ENCODE measurements at regions not wholly inside any gene's neighbourhood (a gene's known extent, or its start where the extent isn't known, plus 50 kb on each side); places are given as distances from the start of the nearest gene placed in this dataset.

DNA sequence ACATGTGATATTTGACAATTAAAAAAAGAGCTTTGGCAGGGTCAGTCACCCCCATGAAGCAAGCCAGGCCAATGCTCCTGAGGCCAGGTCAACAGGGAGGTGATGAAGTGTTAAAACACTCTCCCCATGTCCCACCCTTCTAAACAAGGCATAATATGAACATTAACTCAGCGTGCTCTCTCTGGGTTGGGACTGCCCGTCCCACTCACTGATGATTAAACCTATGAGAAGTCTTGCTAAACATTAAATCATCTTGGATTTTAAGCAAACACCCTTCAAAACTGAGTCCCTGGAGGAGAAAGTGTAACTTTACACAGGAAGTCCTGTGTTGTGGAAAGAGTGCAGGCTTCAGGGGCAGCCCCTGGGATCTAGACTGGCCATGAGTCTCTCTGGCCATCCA lies 558.5 kb downstream of the CD83 start:
- Histone ChIP-seq H3K27ac (ENCODE audit: low read depth, low read length) (no peak overlapping the region), H3K79me2 (ENCODE audit: insufficient read depth, low read length) (no peaks in the 10 kb centered on the region), H3K4me3 (replicated peaks in 1 of 2; ENCODE audit: low read depth in 1 of 2, low read length in 2 of 2) (no peak overlapping the region), H3K4me2 (ENCODE audit: low read length) (no peak overlapping the region), H3K27me3 (ENCODE audit: insufficient read depth, low read length) (no peaks in the 10 kb centered on the region), H3K4me1 (ENCODE audit: control insufficient read depth in 1 of 2, insufficient read depth in 2 of 2, low read length in 2 of 2) (no peaks in the 10 kb centered on the region), H4K20me1 (ENCODE audit: insufficient read depth) (no peaks in the 10 kb centered on the region), H3K9ac (ENCODE audit: low read length) (no peak overlapping the region), H3K36me3 (ENCODE audit: control insufficient read depth in 1 of 2, insufficient read depth in 2 of 2, low read length in 2 of 2) (no peaks in the 10 kb centered on the region), H3K9me2 (ENCODE audit: insufficient read depth) (no peaks in the 10 kb centered on the region), H2AFZ (ENCODE audit: low read depth, low read length, poor library complexity, severe bottlenecking) (no peak overlapping the region), H3K9me3 (ENCODE audit: control insufficient read depth in 1 of 2, insufficient read depth in 1 of 2, low read depth in 1 of 2, low read length in 2 of 2) (no peaks in the 10 kb centered on the region)
- DNase-seq (ENCODE audit: low read depth, low spot score): no peak
- TF ChIP-seq POLR2A (IDR thresholded peaks at IDR 0.05; ENCODE audit: borderline replicate concordance, extremely low read depth, insufficient read depth, insufficient read length): no peak
- TF ChIP-seq, protein P1, sequence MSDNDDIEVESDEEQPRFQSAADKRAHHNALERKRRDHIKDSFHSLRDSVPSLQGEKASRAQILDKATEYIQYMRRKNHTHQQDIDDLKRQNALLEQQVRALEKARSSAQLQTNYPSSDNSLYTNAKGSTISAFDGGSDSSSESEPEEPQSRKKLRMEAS (IDR thresholded peaks at IDR 0.05): no peak
- no peak for TF ChIP-seq POLR2AphosphoS5 (IDR thresholded peaks at IDR 0.05; ENCODE audit: low read depth, low read length)
- TF ChIP-seq TCF7L2 (IDR thresholded peaks at IDR 0.05; ENCODE audit: borderline replicate concordance, extremely low read depth, insufficient read depth, insufficient read length): no peak
- no peak for TF ChIP-seq CEBPB (IDR thresholded peaks at IDR 0.05; ENCODE audit: low read depth)
- no peak for TF ChIP-seq SP1 (IDR thresholded peaks at IDR 0.05; ENCODE audit: low read depth)
- TF ChIP-seq, protein P2, sequence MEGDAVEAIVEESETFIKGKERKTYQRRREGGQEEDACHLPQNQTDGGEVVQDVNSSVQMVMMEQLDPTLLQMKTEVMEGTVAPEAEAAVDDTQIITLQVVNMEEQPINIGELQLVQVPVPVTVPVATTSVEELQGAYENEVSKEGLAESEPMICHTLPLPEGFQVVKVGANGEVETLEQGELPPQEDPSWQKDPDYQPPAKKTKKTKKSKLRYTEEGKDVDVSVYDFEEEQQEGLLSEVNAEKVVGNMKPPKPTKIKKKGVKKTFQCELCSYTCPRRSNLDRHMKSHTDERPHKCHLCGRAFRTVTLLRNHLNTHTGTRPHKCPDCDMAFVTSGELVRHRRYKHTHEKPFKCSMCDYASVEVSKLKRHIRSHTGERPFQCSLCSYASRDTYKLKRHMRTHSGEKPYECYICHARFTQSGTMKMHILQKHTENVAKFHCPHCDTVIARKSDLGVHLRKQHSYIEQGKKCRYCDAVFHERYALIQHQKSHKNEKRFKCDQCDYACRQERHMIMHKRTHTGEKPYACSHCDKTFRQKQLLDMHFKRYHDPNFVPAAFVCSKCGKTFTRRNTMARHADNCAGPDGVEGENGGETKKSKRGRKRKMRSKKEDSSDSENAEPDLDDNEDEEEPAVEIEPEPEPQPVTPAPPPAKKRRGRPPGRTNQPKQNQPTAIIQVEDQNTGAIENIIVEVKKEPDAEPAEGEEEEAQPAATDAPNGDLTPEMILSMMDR (IDR thresholded peaks at IDR 0.05 in 2 of 3, conservative IDR thresholded peaks at IDR 0.05 in 1 of 3; ENCODE audit: borderline replicate concordance in 1 of 3, insufficient read depth in 1 of 3, low read depth in 2 of 3, low read length in 2 of 3): no peak
- TF ChIP-seq SIN3A (IDR thresholded peaks at IDR 0.05; ENCODE audit: low read depth): no peak
- no peak for TF ChIP-seq JUND (IDR thresholded peaks at IDR 0.05)
- TF ChIP-seq FOSL1 (IDR thresholded peaks at IDR 0.05; ENCODE audit: low read depth): no peak
- TF ChIP-seq RAD21 (IDR thresholded peaks at IDR 0.05; ENCODE audit: low read depth): no peak
- no peak for TF ChIP-seq ZFX (IDR thresholded peaks at IDR 0.05)
- TF ChIP-seq EZH2 (IDR thresholded peaks at IDR 0.05): no peak
- TF ChIP-seq YY1 (IDR thresholded peaks at IDR 0.05; ENCODE audit: extremely low read depth, insufficient replicate concordance, low read depth, low read length): no peak
- TF ChIP-seq SRF (IDR thresholded peaks at IDR 0.05; ENCODE audit: low read depth): no peak
- no peak for TF ChIP-seq ELF1 (IDR thresholded peaks at IDR 0.05; ENCODE audit: borderline replicate concordance, low read depth)
- TF ChIP-seq CBX3 (IDR thresholded peaks at IDR 0.05; ENCODE audit: low read depth): no peak
- CTCF ChIA-PET: no interaction called here
- BruUV-seq (replicated peaks): no TSS peak
- POLR2A ChIA-PET: interaction anchor here (0.6 kb wide), 1 partner anchor 1017 kb away, joined by 5 read pairs; no protein-coding TSS in a partner anchor
- no peak for ATAC-seq
- RAD21 ChIA-PET (ENCODE audit: low non-redundant PET in 1 of 2, low total read pairs in 2 of 2, uncharacterized antibody in 2 of 2, unreplicated experiment in 2 of 2): no interaction called here
- intact Hi-C loops (cut with micrococcal nuclease): no loop called here

All from HCT116 (cell line).